Uterus (tissue), 2 donors: ENCODE measurements at regions not wholly inside any gene's neighbourhood (a gene's known extent, or its start where the extent isn't known, plus 50 kb on each side); places are given as distances from the start of the nearest gene placed in this dataset.

ENCODE experiments used
- POLR2A ChIP-seq, 2 donors: fragments of 450-650 bp; IDR thresholded peaks; one replicate each; pipeline ENCODE4 v1.6.1; 2016; ENCODE audit warnings: antibody characterized with exemption in 2 of 2, mild to moderate bottlenecking in 1 of 2, moderate library complexity in 1 of 2
- TF ChIP-seq, protein P1 (sequence below), 4 experiments: fragments of 200-600 bp in 2 of 4; fragments of 450-650 bp in 2 of 4; sonication (generic) in 2 of 4; IDR thresholded peaks; one replicate each; pipeline ENCODE4 v1.5.1; 2016 to 2019; ENCODE audit warnings: antibody characterized with exemption in 4 of 4, mild to moderate bottlenecking in 2 of 4, moderate library complexity in 1 of 4

DNA sequence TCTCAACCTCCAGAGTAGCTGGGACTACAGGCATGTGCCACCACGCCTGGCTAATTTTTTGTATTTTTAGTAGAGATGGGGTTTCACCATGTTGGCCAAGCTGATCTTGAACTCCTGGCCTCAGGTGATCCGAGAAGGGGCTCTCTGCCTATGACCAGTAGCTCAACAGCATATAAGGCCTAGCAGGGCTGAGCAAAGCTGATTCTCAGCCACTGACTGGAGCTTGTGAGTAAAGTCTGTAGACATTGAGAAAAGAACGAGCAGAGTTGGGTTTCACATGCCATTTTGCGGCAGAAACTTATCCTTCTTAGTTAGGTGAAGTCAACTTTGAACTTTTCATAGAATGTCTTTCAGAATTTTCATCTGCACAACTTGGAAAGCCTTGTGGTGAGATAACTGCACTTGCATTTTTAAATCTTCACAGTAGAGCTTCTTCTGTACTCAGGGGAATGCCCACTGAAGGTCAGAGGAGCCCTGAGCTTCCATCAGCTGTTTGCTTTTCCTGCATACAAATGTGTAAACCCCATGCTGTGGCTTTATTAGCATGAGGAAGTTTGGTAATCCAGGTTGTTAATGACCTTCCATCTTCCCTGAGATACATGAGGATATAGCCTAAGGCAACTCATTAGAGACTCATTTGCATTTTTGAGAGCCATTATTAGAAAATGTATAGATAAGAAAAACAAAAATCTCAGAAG is 602.4 kb downstream of the METTL4 start:
- TF ChIP-seq POLR2A (IDR thresholded peaks at IDR 0.05) = no peak
- TF ChIP-seq, protein P1, sequence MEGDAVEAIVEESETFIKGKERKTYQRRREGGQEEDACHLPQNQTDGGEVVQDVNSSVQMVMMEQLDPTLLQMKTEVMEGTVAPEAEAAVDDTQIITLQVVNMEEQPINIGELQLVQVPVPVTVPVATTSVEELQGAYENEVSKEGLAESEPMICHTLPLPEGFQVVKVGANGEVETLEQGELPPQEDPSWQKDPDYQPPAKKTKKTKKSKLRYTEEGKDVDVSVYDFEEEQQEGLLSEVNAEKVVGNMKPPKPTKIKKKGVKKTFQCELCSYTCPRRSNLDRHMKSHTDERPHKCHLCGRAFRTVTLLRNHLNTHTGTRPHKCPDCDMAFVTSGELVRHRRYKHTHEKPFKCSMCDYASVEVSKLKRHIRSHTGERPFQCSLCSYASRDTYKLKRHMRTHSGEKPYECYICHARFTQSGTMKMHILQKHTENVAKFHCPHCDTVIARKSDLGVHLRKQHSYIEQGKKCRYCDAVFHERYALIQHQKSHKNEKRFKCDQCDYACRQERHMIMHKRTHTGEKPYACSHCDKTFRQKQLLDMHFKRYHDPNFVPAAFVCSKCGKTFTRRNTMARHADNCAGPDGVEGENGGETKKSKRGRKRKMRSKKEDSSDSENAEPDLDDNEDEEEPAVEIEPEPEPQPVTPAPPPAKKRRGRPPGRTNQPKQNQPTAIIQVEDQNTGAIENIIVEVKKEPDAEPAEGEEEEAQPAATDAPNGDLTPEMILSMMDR (IDR thresholded peaks at IDR 0.05) = no peak
